ENCODE measurements at regions not wholly inside any gene's neighbourhood (a gene's known extent, or its start where the extent isn't known, plus 50 kb on each side); places are given as distances from the start of the nearest gene placed in this dataset.

DNA sequence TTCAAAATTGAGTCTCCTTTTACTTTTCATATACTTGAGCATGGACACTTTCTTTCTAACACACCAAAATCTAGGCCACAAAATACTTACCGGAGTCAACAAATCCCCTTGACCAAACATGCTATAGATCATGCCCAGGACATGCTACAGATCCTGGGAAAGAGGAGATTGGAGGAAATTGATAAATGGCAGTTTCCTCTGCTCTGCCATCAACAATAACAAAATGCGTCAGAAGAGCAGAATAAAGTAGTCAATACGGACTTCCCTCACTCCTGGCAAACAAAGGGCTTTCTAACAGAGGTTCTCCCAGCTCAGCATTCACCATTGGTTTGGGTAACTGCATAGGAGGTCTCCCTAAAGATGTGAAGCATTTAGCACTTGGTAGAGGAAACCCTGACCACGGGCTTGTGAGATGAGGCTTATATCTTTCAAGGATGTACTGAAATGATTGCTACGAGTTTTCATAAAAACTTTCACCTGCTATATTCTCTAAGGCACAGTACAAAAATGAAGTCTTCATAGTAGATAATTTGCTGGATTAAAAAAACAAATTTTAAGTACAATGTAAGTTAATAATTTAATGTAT, 283.8 kb upstream of the RUNX1 start:
- no peak for DNase-seq

DNA sequence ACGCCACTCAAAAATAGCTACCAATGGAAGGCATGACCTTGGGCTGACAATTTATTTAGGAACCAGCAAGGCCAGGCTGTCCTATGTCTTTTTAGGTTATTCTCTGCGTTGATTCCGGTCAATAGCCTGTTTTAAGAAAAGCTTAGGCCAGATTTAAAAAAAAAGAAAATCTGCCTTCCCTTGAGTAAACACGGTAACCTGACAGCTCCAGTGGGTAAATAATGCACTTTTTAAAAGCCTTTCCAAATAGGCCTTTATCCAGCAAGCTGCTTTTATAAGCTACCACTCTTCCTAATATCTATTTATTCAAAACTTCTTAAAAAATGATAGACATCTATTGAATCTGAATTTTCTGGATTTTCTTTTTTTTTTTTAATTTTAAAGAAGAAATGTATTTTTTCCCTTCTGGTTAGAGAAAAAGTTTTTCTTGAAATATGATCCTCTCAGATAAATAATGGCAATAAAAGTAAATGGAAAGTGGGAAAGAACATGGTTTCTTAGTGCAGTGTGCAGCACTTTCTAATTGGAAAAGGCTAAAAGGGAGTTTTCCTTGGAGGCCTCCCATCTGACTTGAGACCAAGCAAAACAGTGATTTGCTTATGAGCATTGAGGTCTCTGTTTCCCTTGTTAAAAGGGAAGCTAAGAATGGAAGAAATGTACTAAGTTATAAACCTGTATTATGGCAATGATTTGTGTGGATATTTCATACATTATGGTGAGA, 281.0 kb upstream of the RUNX1 start:
- DNase-seq, result peak; percentile 30

DNA sequence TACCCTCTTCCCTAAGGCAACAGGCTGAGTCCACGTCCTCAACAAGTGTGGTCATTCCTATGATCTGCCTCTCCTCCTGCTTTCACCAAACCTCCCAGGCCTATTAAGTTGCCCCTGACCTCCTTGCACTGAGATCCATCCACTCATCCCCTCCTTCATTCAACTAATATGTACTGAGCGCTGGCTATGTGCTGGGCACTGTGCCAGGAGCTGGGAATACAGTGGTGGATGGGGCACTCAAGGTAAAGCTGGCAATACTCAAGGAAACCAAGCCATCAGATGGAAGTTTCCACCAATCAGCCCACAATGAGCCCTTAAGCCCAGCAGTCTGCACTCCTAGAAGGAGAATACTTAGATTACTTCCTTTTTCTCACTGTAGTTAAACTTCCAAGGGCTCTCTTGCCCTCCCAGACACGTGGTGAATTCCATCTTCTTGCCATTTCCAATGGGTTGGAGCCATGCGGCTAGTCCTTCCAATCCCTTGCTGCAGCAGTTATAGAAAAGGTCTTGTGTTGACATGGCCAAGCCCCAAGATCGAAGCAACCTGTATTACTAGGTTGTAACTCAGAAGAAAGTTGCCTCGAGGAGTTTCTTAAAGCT, 279.9 kb upstream of the RUNX1 start:
- DNase-seq, result no peak

DNA sequence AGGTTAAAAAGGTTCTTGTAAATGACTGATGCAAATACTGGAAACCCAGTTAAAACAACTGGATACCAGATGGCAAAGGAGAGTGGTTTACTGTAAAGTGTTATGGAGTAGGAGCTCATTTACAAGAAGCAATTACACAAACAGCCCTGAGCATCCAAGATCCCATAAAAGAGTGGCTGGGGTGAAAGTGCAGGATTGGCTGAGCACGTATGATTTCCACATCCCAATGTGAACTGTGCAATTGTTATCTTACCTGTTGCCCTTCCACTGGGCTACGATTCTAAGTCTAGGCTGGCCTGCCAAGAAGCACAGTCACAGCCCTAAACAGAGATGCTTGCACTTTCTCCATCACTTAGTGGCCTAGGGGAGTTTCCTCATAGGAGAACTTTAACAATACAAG, 277.6 kb upstream of the RUNX1 start:
- no peak for DNase-seq

DNA sequence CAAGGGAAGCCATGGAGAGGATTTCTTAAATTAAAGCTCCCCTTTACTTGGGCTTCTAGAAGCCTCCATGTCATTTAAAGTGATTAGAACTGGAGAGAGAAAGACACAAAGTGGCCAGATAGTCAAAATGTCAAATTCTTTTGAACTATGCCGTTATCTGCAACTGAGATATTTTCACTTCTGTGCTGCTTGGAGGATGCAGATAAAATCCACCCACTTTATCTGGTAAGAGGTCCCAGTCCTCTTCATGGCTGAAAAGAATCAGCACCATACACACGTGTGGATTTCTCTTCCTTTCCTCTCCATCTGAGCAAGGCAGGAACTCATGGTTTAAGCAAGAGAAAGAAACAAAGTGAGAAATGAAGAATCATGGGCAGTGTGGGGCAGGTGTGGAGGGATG, 276.9 kb upstream of the RUNX1 start:
- no peak for DNase-seq

DNA sequence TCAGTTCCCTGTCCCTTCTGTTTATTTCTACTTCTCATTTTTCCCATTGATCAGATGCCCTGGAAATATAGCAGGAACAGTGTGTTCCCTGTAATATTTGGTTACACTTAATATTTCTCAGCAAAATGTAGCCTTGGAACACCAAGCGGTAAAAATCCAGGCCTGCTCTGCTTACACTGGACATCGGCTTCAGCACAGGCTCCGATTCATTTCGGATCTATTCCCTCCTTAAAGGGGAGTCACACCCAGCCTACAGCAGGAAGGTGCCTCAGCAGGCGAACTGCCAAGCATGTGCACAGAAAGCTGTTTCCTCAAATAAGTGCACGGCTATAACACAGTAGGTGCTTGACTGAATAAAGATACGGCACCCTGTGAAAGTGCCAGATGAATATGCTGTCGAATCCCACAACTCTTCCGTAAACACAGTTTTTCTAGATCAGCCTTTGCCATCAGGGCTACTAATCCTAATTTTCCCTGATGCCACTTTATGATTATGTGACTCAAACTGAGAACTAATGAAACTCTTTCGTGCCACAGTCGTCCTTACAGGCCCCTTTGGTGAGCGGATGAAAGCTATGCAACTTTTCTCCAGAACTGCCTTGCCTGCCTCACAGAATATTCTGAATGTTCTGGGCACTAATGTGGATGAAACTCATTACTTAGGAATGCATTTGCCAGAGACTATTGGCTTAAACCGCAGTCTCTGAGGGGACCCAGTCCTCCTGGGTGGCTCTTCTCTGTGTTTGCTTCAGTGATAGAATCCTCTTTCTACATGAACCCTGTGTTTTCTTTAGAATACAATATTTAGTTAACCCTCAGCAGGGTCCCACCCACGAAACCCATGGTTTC, 275.5 kb upstream of the RUNX1 start:
- peak; percentile 96 for DNase-seq

DNA sequence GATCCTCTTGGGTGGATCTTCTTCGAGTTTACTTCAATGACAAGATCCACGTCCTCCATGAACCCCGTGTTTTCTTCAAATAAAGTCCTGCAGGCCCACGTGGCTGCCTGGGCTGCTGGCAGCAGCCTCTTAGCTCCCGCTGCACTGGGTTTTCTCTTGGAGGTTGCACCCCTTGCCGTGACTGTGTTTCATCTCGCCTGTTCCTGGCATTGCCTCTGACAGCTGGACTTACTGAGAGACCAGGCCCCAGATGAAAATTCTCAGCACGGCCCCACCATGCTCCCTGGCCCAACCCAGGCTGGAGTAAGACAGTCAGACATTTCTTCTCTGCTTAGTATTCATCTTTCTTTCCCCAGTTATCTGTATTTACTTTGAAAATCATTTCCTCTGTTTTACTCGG, 274.8 kb upstream of the RUNX1 start:
- peak; percentile 34 for DNase-seq

DNA sequence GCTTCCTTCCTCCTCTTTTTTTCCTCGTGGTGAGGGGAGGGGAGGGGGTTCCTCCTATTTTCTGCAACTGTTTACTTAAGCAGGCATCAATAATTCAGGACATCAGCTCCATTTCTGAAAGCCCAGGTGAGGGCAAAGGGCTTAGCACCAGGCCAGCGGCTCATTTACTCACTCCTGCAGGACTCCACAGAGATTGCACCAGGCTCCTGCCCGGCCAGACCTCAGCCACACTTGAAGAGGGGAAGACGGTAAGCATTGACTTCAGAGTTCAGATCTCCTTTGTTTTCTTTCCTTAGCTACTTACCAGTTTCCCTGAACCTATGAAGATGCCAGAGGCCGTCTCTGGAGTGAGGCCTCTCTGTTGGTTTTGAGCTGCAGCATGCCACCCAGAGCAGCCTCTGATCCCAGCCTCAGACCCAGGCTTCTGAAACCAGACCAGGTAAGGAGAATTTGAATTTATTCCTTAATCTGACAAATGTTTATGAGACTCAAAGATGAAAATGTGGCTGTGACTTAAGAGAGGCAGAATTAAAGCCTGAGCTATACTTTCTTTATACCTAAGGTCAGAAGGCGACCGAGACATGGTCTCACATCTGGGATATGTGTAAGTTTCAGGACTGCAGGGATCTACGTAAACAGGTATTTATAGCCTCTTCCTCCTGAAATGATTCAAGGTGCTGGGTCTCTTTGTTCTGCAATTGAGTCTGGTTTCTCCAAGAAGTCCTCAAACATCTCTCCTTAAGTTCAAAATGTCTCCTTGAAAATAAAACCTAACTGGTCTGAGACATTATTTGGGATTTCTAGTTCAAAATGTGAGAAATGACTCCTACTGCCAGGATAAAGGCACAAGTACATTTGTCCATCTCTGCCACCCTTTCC, 272.5 kb upstream of the RUNX1 start:
- no peak for DNase-seq

DNA sequence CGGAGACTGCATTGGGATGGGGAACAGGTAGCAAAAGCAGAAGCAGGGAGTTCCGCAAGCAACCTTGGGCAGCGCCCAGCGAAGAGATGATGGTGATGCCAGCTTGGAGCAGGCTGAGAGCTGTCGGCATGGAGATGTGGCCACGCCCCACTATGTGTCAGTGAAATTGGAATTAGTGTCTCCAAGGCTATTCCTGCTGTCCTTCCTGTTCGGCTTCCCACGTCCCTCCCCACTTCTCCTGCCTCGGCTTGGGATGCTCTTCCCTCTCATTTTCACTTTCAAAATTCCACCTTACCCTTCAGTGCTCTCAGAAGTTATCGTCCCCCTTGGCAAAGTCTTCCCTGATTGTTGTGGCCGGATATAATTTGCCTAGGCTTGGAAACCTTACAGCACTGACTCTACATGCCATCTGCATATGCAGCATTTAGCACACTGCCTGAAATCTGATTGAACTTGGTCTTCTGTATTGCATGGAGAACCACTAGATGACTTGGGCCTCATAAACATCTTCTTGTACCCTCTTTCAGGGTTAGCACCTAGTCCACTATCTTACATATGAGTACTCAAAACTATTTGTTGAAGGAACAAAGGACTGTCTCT, 270.7 kb upstream of the RUNX1 start:
- no peak for DNase-seq

DNA sequence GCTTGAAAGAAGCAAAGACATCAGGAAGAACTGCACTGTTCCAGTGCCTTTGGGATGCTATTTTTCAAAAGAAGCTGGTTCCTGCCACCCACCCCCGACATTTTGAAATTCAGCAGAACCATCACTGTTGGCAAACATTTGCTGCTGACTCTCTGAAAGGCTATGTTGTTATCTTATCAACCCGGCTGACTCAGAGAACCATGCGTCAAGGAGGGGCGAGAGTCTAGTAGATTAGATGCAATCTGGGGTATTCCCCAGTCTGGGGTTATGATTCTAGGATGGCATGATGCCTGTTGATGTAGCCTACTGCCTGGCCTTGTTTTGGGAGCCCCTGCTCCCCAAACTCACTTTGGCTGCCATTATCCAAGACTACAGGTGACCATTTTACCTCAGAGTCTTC, 267.8 kb upstream of the RUNX1 start:
- DNase-seq, result peak; percentile 51

DNA sequence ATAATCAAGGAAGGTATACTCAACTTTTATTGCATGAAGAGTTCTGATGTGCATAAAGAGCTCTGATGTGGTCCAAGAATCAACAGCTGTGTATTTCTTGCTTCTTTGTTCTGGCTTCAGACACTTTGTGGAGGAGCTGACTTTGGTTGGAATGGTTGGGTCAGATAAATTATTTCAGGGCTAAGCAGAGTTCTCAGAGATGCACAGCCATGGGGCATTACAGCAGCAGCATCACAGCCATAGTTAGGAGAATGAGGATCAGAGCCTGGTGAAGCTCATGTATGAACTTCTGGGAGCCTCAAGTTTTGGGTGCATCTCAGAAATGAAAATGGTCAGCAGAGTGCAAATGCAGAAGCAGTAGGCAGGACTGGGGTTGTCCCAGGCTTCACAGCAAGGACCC, 267.4 kb upstream of the RUNX1 start:
- no peak for DNase-seq

DNA sequence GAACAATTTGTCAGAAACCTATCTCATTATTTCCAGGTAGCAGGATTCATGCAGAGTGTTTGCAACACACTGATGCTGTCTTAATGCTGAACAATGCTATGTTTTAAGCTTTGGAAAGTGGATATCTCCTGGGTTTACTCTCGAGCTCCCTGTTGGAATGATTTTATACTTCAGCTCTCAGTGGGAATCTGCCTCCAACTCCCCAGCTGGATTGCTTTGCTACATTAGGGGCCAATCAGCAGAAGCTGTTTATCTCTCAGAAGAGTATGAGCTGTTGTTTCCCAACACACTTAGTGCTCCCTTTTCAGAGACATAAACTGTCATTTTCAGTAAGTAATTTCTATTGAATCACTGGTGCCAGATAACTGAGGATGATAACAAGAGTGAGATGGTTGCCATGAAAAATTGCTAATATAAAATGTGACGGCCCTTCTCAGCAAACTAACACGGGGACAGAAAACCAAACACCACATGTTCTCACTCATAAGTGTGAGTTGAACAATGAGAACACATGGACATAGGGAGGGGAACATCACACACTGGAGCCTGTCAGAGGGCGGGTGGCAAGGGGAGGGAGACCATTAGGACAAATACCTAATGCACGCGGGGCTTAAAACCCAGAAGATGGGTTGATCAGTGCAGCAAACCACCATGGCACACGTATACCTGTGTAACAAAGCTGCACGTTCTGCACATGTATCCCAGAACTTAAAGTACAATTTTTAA, 265.9 kb upstream of the RUNX1 start:
- no peak for DNase-seq

DNA sequence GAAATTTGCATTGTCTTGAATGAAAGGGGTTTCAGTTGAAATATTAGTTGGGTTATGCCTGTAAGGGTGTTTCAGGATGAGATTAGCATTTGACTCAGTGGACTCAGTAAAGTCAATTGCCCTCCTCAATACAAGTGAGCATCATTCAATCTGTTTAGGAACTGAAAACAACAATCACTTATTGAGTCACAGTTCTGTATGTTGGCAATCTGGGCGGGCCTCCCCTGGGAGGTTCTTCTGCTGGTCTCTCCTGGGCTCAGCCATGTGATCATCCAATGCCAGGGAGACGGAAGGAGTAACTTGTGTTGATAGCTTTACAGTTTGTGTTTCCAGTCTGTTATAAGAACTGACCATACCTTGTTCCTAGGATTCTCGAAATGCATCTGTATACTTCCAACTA, 262.9 kb upstream of the RUNX1 start:
- no peak for DNase-seq

DNA sequence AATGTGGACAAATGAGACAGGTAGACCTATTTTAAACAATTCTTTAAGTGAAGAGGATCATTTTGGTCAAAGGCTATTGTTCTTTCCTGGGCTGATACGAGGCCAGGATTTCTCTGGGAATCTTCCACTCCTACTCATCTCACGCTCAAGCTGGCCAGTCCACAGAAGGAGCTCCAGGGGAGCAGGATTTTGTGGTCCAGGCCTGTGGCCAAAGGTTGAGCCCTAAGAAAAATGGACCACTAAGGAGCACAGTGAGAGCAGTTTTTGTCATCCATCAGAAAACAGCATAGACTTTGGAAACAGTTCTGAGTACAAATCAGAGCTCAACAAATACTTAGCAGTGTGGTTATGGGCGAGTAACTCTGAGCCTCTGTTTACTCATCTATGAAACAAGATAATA, 260.2 kb upstream of the RUNX1 start:
- no peak for DNase-seq

DNA sequence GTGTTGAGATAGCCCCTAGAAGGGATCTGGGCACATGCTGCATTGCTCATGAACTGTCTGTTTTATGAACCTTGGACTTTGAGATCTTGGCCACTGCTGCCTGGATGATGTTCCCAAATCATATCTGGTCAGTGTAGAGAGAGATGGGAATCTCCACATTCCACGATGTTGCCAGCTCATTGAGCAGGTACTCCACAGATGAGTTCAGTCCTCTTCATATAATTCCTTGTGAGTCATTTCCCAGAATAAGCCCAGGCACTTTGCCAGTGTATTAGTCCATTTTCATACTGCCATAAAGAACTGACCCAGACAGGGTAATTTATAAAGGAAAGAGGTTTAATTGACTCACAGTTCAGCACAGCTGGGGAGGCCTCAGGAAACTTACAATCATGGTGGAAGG, 254.0 kb upstream of the RUNX1 start:
- peak; percentile 92 for DNase-seq

DNA sequence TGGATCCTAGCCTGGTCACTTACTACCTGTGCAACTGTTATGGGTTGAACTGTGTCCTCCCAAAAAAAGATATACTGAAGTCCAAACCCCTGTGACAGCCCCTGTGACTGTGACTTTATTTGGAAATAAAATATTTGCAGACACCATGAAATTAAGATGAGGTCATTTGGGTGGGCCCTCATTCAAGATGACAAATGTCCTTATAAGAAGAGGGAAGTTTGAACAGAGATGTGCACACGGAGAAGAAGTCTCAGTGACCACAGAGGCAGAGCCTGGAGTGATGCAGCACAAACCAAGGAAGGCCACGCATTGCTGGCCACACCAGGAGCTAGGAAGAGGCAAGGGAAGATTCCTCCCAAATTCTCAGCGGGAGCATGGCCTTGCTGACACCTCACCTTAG, 249.7 kb upstream of the RUNX1 start:
- peak; percentile 44 for DNase-seq

DNA sequence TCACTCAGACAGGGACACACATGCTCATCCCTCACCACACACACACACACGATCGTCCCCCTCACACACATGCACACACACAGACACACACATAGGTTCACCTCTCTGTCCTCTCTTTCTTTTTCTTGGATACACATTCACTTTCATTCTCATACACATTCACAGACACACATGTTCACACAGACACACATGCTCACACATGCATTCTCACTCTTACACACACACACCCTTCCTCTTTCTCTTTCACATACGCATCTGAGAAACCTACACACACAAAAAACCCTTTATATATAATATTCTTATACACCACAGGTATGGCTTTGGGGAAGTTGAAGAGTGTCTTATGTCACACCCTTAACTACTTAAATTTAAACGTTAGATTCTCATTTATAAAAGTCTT, 248.6 kb upstream of the RUNX1 start:
- DNase-seq, result no peak

DNA sequence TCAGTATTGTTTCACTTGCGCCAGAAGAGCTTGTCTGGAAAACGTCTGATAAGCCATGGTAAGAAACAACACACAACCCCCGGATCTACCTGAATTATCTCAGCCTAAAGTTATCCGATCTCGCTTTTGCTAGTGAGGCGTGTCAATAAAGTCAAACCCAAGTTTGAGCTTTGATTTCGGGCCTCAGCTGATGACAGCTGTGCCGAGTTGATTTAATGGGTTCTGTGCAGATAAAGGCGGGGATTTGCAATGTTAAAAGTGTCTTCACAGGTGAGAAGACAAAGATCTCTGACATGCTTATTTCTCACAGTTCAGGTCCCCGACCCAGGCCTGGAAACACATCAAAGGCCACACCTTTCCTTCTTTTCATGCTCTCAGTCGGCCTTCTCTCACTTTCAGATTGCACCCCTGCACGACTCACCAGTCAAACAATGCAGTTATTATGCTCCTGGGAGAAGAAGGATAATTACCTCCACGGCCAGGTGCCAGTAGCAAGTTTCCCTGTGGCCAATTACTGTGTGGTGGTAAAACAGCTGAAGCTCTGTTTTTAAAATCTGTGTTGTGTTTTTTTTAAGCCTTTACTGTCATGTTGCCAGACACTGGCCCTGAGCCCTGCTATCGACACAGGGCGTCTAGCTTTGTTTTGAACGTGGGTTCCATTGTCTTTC, 245.3 kb upstream of the RUNX1 start:
- no peak for DNase-seq

DNA sequence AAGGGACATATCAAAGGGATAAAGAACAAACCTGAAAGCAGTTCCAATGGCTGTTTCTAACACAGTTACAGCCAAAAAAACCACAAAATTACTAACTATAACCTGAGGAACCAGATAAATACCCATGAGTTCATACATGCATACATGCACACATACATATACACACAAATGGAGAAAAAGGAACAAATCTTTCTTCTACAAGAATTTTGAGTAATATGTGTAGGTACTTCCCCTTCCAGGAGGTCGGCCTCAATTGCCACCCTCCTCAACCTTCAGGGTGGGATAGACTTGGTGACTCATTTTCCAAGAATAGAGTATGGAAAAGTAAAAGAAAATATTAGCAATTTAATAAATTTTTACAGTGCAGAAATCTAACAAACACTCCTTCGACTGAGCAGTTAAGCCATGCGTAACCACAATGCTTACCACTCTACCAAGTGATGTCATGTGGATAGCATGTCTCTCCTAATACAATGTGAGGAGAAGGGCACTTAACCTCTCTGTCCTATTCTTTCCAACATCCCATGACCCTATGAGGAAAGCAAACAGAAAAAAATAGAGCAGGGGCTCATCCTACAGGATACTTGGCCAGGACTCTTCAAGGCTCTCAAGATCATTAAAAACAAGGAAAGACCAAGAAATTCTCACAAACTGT, 243.0 kb upstream of the RUNX1 start:
- DNase-seq, result peak; percentile 70

DNA sequence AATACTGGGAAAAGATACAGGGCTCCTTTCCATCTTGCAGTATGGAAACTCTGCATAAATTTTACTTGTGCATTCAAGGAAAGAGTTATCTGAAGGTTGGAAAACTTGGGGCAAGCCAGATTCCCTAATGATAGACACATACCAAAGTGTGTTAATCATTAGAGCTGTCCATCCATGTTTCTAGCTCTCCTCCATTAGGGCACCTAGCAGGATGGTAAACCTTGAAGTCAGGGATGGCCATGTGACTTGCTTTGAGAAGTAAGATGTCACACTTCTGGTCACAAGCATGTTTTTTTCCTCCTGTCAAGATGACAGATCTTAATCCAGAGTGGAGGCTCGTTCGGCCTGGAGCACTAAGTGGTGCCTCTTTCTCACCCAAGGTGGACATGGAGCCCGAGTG, 241.9 kb upstream of the RUNX1 start:
- DNase-seq, result no peak

Measured in fibroblast of skin of scalp (primary cell).